ENCODE measurements at regions not wholly inside any gene's neighbourhood (a gene's known extent, or its start where the extent isn't known, plus 50 kb on each side); places are given as distances from the start of the nearest gene placed in this dataset.
"Not testable (repeated sequence)": the region's sequence is repeated elsewhere in the genome, so short reads cannot be mapped to it uniquely, and the experiment has no call there.

DNA sequence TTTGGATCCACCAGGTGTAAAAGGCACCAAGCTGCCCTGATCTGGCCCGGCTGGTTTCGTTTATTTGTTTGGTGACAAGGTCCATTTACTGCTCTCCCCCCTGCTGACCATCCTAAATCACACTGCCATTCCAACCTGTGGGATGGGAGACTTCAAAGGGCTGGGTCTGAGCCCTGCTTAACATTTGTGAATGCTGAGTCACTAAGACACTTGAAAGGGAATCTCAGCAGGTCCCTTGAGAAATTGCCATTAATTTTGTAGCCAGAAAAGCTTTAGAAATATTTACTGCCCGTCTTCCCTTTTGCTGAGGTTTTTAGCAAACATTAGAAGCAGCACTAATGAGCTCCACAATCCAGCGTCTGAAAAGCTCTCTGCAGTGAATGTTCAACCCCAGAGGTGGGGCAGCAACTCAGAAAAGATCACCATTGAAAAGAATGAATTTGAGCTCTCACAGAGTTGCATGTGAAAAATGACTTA is 133.8 kb downstream of the ARL4C start (continued):
- TF ChIP-seq, protein P1, sequence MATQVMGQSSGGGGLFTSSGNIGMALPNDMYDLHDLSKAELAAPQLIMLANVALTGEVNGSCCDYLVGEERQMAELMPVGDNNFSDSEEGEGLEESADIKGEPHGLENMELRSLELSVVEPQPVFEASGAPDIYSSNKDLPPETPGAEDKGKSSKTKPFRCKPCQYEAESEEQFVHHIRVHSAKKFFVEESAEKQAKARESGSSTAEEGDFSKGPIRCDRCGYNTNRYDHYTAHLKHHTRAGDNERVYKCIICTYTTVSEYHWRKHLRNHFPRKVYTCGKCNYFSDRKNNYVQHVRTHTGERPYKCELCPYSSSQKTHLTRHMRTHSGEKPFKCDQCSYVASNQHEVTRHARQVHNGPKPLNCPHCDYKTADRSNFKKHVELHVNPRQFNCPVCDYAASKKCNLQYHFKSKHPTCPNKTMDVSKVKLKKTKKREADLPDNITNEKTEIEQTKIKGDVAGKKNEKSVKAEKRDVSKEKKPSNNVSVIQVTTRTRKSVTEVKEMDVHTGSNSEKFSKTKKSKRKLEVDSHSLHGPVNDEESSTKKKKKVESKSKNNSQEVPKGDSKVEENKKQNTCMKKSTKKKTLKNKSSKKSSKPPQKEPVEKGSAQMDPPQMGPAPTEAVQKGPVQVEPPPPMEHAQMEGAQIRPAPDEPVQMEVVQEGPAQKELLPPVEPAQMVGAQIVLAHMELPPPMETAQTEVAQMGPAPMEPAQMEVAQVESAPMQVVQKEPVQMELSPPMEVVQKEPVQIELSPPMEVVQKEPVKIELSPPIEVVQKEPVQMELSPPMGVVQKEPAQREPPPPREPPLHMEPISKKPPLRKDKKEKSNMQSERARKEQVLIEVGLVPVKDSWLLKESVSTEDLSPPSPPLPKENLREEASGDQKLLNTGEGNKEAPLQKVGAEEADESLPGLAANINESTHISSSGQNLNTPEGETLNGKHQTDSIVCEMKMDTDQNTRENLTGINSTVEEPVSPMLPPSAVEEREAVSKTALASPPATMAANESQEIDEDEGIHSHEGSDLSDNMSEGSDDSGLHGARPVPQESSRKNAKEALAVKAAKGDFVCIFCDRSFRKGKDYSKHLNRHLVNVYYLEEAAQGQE (IDR thresholded peaks at IDR 0.05; ENCODE audit: low read depth) = no peak

DNA sequence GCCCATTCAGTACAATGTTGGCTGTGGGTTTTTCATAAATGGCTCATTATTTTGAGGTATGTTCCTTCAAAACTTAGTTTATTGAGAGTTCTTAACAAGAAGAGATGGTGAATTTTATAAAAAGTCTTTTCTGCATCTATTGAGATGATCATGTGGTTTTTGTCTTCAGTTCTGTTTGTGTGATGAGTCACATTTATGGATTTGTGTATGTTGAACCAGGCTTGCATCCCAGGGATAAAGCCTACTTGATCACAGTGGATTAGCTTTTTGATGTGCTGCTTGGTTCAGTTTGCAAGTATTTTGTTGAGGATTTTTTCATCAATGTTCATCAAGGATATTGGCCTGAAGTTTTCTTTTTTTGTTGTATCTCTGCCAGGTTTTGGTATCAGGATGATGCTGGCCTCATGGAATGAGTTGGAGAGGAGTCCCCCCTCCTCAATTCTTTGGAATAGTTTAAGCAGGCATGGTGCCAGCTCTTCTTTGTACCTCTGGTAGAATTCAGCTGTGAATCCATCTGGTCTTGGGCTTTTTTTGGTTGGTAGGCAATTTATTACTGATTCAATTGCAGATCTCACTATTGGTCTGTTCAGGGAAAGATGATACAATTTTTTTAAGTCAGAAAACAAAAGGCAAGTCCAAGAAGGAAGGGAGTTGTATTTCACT is 136.4 kb downstream of the ARL4C start:
- H2AFZ ChIP-seq (ENCODE audit: low read depth, low read length, poor library complexity, severe bottlenecking); BruUV-seq (replicated peaks); H3K36me3 ChIP-seq (ENCODE audit: control insufficient read depth in 1 of 2, insufficient read depth in 2 of 2, low read length in 2 of 2); intact Hi-C loops (cut with micrococcal nuclease); H3K4me3 ChIP-seq (replicated peaks in 1 of 2; ENCODE audit: low read depth in 1 of 2, low read length in 2 of 2); ATAC-seq; H3K9ac ChIP-seq (ENCODE audit: low read length); H3K27me3 ChIP-seq (ENCODE audit: insufficient read depth, low read length); POLR2A ChIA-PET; CTCF ChIA-PET; H3K9me3 ChIP-seq (ENCODE audit: control insufficient read depth in 1 of 2, insufficient read depth in 1 of 2, low read depth in 1 of 2, low read length in 2 of 2); H3K79me2 ChIP-seq (ENCODE audit: insufficient read depth, low read length); H3K9me2 ChIP-seq (ENCODE audit: insufficient read depth); DNase-seq (ENCODE audit: low read depth, low spot score); H4K20me1 ChIP-seq (ENCODE audit: insufficient read depth): not testable (repeated sequence)
- H3K4me2 ChIP-seq (ENCODE audit: low read length) = peak overlapping the region; percentile 11; the same call in 1 of the 2 replicates
- peak overlapping the region; percentile 24; the same call in 1 of the 2 replicates for H3K27ac ChIP-seq (ENCODE audit: low read depth, low read length)
- RAD21 ChIA-PET (ENCODE audit: low non-redundant PET in 1 of 2, low total read pairs in 2 of 2, uncharacterized antibody in 2 of 2, unreplicated experiment in 2 of 2) = interaction anchor here in 1 of 2 experiments (0.6 kb wide), 1 partner anchor 181 kb away, joined by 5 read pairs; no protein-coding TSS in a partner anchor
- H3K4me1 ChIP-seq (ENCODE audit: control insufficient read depth in 1 of 2, insufficient read depth in 2 of 2, low read length in 2 of 2) = peaks cover 49 to 51% of the 10 kb centered on the region in 2 experiments
- peak; percentile 22; the same call in 1 of the 2 replicates for TF ChIP-seq JUND (IDR thresholded peaks at IDR 0.05)

DNA sequence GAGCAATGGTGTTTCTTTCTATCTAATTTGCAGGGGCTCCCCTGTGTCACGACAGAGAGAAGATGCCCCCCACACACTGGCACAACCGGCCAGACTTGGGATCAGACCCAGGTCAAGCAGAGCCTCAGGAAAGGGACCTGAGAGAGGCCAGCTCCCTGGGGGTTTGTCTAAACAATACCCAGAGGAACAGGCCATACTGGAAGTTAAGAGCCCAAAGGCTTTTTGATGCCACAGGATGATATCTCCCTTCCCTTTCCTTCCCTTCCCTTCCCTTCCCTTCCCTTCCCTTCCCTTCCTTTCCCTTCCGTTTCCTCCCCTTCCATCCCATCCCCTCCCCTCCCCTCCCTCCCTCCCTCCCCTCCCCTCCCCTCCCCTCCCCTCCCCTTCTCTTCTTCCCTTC is 139.2 kb downstream of the ARL4C start:
- Histone ChIP-seq H3K36me3 (ENCODE audit: control insufficient read depth in 1 of 2, insufficient read depth in 2 of 2, low read length in 2 of 2) (no peaks in the 10 kb centered on the region), H3K27ac (ENCODE audit: low read depth, low read length) (no peak overlapping the region), H3K27me3 (ENCODE audit: insufficient read depth, low read length) (no peaks in the 10 kb centered on the region), H4K20me1 (ENCODE audit: insufficient read depth) (no peaks in the 10 kb centered on the region), H3K4me2 (ENCODE audit: low read length) (no peak overlapping the region), H3K9me2 (ENCODE audit: insufficient read depth) (no peaks in the 10 kb centered on the region), H2AFZ (ENCODE audit: low read depth, low read length, poor library complexity, severe bottlenecking) (no peak overlapping the region), H3K4me1 (ENCODE audit: control insufficient read depth in 1 of 2, insufficient read depth in 2 of 2, low read length in 2 of 2) (peaks cover 28 to 29% of the 10 kb centered on the region in 2 experiments), H3K9me3 (ENCODE audit: control insufficient read depth in 1 of 2, insufficient read depth in 1 of 2, low read depth in 1 of 2, low read length in 2 of 2) (no peaks in the 10 kb centered on the region), H3K9ac (ENCODE audit: low read length) (no peak overlapping the region), H3K79me2 (ENCODE audit: insufficient read depth, low read length) (no peaks in the 10 kb centered on the region), H3K4me3 (replicated peaks in 1 of 2; ENCODE audit: low read depth in 1 of 2, low read length in 2 of 2) (no peak overlapping the region)
- intact Hi-C loops (cut with micrococcal nuclease) = no loop called here
- POLR2A ChIA-PET = no interaction called here
- RAD21 ChIA-PET (ENCODE audit: low non-redundant PET in 1 of 2, low total read pairs in 2 of 2, uncharacterized antibody in 2 of 2, unreplicated experiment in 2 of 2) = no interaction called here
- no TSS peak for BruUV-seq (replicated peaks)
- CTCF ChIA-PET = no interaction called here
- DNase-seq (ENCODE audit: low read depth, low spot score) (no peak), ATAC-seq (no peak)
- TF ChIP-seq JUND (IDR thresholded peaks at IDR 0.05) (no peak), EZH2phosphoT487 (IDR thresholded peaks at IDR 0.05; ENCODE audit: borderline replicate concordance) (no peak), CEBPB (IDR thresholded peaks at IDR 0.05; ENCODE audit: low read depth) (no peak), POLR2A (IDR thresholded peaks at IDR 0.05; ENCODE audit: borderline replicate concordance, extremely low read depth, insufficient read depth, insufficient read length) (no peak), FOSL1 (IDR thresholded peaks at IDR 0.05; ENCODE audit: low read depth) (no peak), YY1 (IDR thresholded peaks at IDR 0.05; ENCODE audit: extremely low read depth, insufficient replicate concordance, low read depth, low read length) (no peak), POLR2AphosphoS5 (IDR thresholded peaks at IDR 0.05; ENCODE audit: low read depth, low read length) (no peak)
- TF ChIP-seq, protein P2, sequence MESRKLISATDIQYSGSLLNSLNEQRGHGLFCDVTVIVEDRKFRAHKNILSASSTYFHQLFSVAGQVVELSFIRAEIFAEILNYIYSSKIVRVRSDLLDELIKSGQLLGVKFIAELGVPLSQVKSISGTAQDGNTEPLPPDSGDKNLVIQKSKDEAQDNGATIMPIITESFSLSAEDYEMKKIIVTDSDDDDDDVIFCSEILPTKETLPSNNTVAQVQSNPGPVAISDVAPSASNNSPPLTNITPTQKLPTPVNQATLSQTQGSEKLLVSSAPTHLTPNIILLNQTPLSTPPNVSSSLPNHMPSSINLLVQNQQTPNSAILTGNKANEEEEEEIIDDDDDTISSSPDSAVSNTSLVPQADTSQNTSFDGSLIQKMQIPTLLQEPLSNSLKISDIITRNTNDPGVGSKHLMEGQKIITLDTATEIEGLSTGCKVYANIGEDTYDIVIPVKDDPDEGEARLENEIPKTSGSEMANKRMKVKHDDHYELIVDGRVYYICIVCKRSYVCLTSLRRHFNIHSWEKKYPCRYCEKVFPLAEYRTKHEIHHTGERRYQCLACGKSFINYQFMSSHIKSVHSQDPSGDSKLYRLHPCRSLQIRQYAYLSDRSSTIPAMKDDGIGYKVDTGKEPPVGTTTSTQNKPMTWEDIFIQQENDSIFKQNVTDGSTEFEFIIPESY (IDR thresholded peaks at IDR 0.05; ENCODE audit: extremely low read depth, insufficient replicate concordance, low read length) = no peak

Data from HCT116 (cell line).